ENCODE measurements at regions not wholly inside any gene's neighbourhood (a gene's known extent, or its start where the extent isn't known, plus 50 kb on each side); places are given as distances from the start of the nearest gene placed in this dataset.

- Histone ChIP-seq H2AFZ (ENCODE audit: low read depth) (no peak overlapping the region), H3K36me3 (ENCODE audit: insufficient read depth) (no peaks in the 10 kb centered on the region), H3K4me3 (IDR thresholded peaks at IDR 0.05; ENCODE audit: insufficient read depth, low read depth, low read length) (no peak overlapping the region), H3K4me1 (ENCODE audit: low read depth, poor library complexity, severe bottlenecking) (no peaks in the 10 kb centered on the region), H3K27ac (no peak overlapping the region), H3K79me2 (ENCODE audit: insufficient read depth, low read depth) (no peaks in the 10 kb centered on the region), H4K20me1 (ENCODE audit: insufficient read depth) (no peaks in the 10 kb centered on the region), H3K9ac (no peak overlapping the region), H3K4me2 (no peak overlapping the region), H3K27me3 (ENCODE audit: insufficient read depth, low read depth) (no peaks in the 10 kb centered on the region)
- TF ChIP-seq CTCF (conservative IDR thresholded peaks at IDR 0.05; ENCODE audit: low read depth, low read length): no peak
Measured at GRCh38 chr10:120181154-120181553, 275.9 kb upstream of the PLPP4 start.

- no peak overlapping the region for H2AFZ ChIP-seq (ENCODE audit: low read depth)
- no peaks in the 10 kb centered on the region for H3K36me3 ChIP-seq (ENCODE audit: insufficient read depth)
- H3K4me1 ChIP-seq (ENCODE audit: low read depth, poor library complexity, severe bottlenecking): no peaks in the 10 kb centered on the region
- no peak overlapping the region for H3K9ac ChIP-seq
- no peaks in the 10 kb centered on the region for H3K27me3 ChIP-seq (ENCODE audit: insufficient read depth, low read depth)
- no peak overlapping the region for H3K27ac ChIP-seq
- H3K79me2 ChIP-seq (ENCODE audit: insufficient read depth, low read depth): no peaks in the 10 kb centered on the region
- H3K4me3 ChIP-seq (IDR thresholded peaks at IDR 0.05; ENCODE audit: insufficient read depth, low read depth, low read length): no peak overlapping the region
- no peak for TF ChIP-seq CTCF (conservative IDR thresholded peaks at IDR 0.05; ENCODE audit: low read depth, low read length)
- no peak overlapping the region for H3K4me2 ChIP-seq
- no peaks in the 10 kb centered on the region for H4K20me1 ChIP-seq (ENCODE audit: insufficient read depth)
Measured at GRCh38 chr10:120182431-120182830, 274.6 kb upstream of the PLPP4 start.

- Histone ChIP-seq H3K27ac (no peak overlapping the region), H3K27me3 (ENCODE audit: insufficient read depth, low read depth) (no peaks in the 10 kb centered on the region), H3K9ac (no peak overlapping the region), H4K20me1 (ENCODE audit: insufficient read depth) (no peaks in the 10 kb centered on the region), H3K4me2 (no peak overlapping the region), H3K79me2 (ENCODE audit: insufficient read depth, low read depth) (no peaks in the 10 kb centered on the region), H3K4me1 (ENCODE audit: low read depth, poor library complexity, severe bottlenecking) (no peaks in the 10 kb centered on the region), H2AFZ (ENCODE audit: low read depth) (no peak overlapping the region), H3K4me3 (IDR thresholded peaks at IDR 0.05; ENCODE audit: insufficient read depth, low read depth, low read length) (no peak overlapping the region), H3K36me3 (ENCODE audit: insufficient read depth) (no peaks in the 10 kb centered on the region)
- no peak for TF ChIP-seq CTCF (conservative IDR thresholded peaks at IDR 0.05; ENCODE audit: low read depth, low read length)
Measured at GRCh38 chr10:120183546-120183945, 273.5 kb upstream of the PLPP4 start.

GRCh38 chr10:120184547-120185337, 272.3 kb upstream of the PLPP4 start:
- Histone ChIP-seq H3K4me1 (ENCODE audit: low read depth, poor library complexity, severe bottlenecking) (no peaks in the 10 kb centered on the region), H3K27me3 (ENCODE audit: insufficient read depth, low read depth) (no peaks in the 10 kb centered on the region), H3K4me3 (IDR thresholded peaks at IDR 0.05; ENCODE audit: insufficient read depth, low read depth, low read length) (no peak overlapping the region), H3K4me2 (no peak overlapping the region), H4K20me1 (ENCODE audit: insufficient read depth) (no peaks in the 10 kb centered on the region), H3K36me3 (ENCODE audit: insufficient read depth) (no peaks in the 10 kb centered on the region), H3K79me2 (ENCODE audit: insufficient read depth, low read depth) (no peaks in the 10 kb centered on the region), H3K9ac (no peak overlapping the region), H2AFZ (ENCODE audit: low read depth) (no peak overlapping the region), H3K27ac (no peak overlapping the region)
- no peak for TF ChIP-seq CTCF (conservative IDR thresholded peaks at IDR 0.05; ENCODE audit: low read depth, low read length)
